Thoracic aorta (tissue), 2 donors: ENCODE measurements at regions not wholly inside any gene's neighbourhood (a gene's known extent, or its start where the extent isn't known, plus 50 kb on each side); places are given as distances from the start of the nearest gene placed in this dataset.

ENCODE experiments used
- ATAC-seq: fragments of 150-250 bp; one replicate; pipeline ENCODE4 v1.8.0; 2017; ENCODE audit warnings: low read depth; ENCODE audit not compliant: insufficient number of reproducible peaks, low FRiP score
- DNase-seq: peaks from one replicate; pipeline ENCODE4 v3.0.0-alpha.2; 2020; ENCODE audit warnings: low spot score
- H3K27ac ChIP-seq, 2 donors: fragments of 200-600 bp; sonication (generic); 1 replicate in 1 of 2; 2 replicates in 1 of 2; pipeline ENCODE4 v1.5.1; 2016; ENCODE audit warnings: mild to moderate bottlenecking in 2 of 2, moderate library complexity in 2 of 2
- H3K27me3 ChIP-seq: fragments of 200-600 bp; sonication (generic); replicated peaks from 2 replicates; pipeline ENCODE4 v1.6.0; 2016; ENCODE audit warnings: mild to moderate bottlenecking; ENCODE audit not compliant: insufficient read depth
- H3K36me3 ChIP-seq: fragments of 200-600 bp; sonication (generic); one replicate; pipeline ENCODE4 v1.5.1; 2016
- H3K4me1 ChIP-seq, 2 donors: fragments of 200-600 bp; sonication (generic); 1 replicate in 1 of 2; 2 replicates in 1 of 2; pipeline versions ENCODE4 v1.5.1 to v1.6.0; 2016; ENCODE audit warnings: low read depth in 2 of 2, mild to moderate bottlenecking in 1 of 2; ENCODE audit not compliant: control insufficient read depth in 1 of 2
- H3K4me3 ChIP-seq: fragments of 200-600 bp; sonication (generic); 2 replicates; pipeline ENCODE4 v1.5.1; 2016; ENCODE audit warnings: mild to moderate bottlenecking
- H3K9me3 ChIP-seq: fragments of 200-600 bp; sonication (generic); 2 replicates; pipeline ENCODE4 v1.5.1; 2016
- CTCF ChIP-seq: fragments of 200-600 bp; sonication (generic); IDR thresholded peaks from one replicate; pipeline ENCODE4 v1.5.1; 2019; ENCODE audit warnings: antibody characterized with exemption

GRCh38 chr11:70859180-70859579 is 393.2 kb downstream of the SHANK2 start:
- DNase-seq (no peak), ATAC-seq (no peak)
- no peaks in the 10 kb centered on the region for H3K4me1 ChIP-seq
- no peak overlapping the region for H3K27ac ChIP-seq
- no peaks in the 10 kb centered on the region for H3K27me3 ChIP-seq
- no peak for TF ChIP-seq CTCF
- no peaks in the 10 kb centered on the region for H3K36me3 ChIP-seq
- no peak overlapping the region for H3K4me3 ChIP-seq
- H3K9me3 ChIP-seq, result no peaks in the 10 kb centered on the region

GRCh38 chr11:70860888-70861287 is 391.5 kb downstream of the SHANK2 start:
- no peak for ATAC-seq
- no peaks in the 10 kb centered on the region for H3K9me3 ChIP-seq

GRCh38 chr11:70861559-70861958 is 390.8 kb downstream of the SHANK2 start:
- no peaks in the 10 kb centered on the region for H3K27me3 ChIP-seq
- no peaks in the 10 kb centered on the region for H3K4me1 ChIP-seq
- no peak overlapping the region for H3K4me3 ChIP-seq
- no peaks in the 10 kb centered on the region for H3K36me3 ChIP-seq
- H3K9me3 ChIP-seq, result no peaks in the 10 kb centered on the region
- no peak for DNase-seq
- no peak overlapping the region for H3K27ac ChIP-seq
- no peak for ATAC-seq
- TF ChIP-seq CTCF, result no peak

More at GRCh38 chr11:70860888-70861287, 391.5 kb downstream of the SHANK2 start:
- H3K4me3 ChIP-seq, result no peak overlapping the region
- H3K27me3 ChIP-seq, result no peaks in the 10 kb centered on the region
- no peaks in the 10 kb centered on the region for H3K36me3 ChIP-seq
- no peak for DNase-seq
- H3K27ac ChIP-seq, result no peak overlapping the region
- no peak for TF ChIP-seq CTCF
- H3K4me1 ChIP-seq, result no peaks in the 10 kb centered on the region

DNA sequence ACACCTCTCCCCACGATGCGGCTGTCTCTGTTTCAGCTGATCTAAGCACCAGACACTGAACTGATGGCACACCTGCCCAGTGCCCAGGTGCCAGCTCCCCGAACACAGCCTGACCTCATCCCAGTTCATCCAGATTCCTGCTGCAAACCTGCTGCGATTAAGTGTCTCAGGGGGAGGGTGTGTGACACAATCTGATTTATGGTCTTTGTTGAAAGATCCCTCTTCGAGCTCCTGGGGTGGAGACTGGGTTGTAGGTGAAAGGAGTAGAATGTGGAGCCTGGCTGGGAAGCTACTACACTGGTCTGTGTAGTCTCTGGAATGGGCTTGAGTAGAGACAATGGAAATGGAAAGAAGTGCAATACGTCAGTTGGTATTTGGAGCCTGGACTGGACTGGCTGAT is 390.3 kb downstream of the SHANK2 start:
- DNase-seq, result no peak
- Histone ChIP-seq H3K4me3 (no peak overlapping the region), H3K36me3 (no peaks in the 10 kb centered on the region), H3K27ac (no peak overlapping the region), H3K27me3 (no peaks in the 10 kb centered on the region), H3K9me3 (no peaks in the 10 kb centered on the region), H3K4me1 (no peaks in the 10 kb centered on the region)
- no peak for TF ChIP-seq CTCF
- ATAC-seq, result no peak

- H3K27me3 ChIP-seq, result no peaks in the 10 kb centered on the region
- DNase-seq, result no peak
- H3K4me1 ChIP-seq, result no peaks in the 10 kb centered on the region
- no peaks in the 10 kb centered on the region for H3K36me3 ChIP-seq
- no peak for TF ChIP-seq CTCF
- H3K4me3 ChIP-seq, result no peak overlapping the region
- no peak for ATAC-seq
- H3K27ac ChIP-seq, result no peak overlapping the region
- no peaks in the 10 kb centered on the region for H3K9me3 ChIP-seq
Observed at GRCh38 chr11:70863186-70863585, 389.2 kb downstream of the SHANK2 start.
